SK-N-MC (cell line): ENCODE measurements at regions not wholly inside any gene's neighbourhood (a gene's known extent, or its start where the extent isn't known, plus 50 kb on each side); places are given as distances from the start of the nearest gene placed in this dataset.

Experiments
- FOXP2 ChIP-seq: optimal IDR thresholded peaks from 2 replicates; pipeline ENCODE3; 2011; ENCODE audit warnings: mild to moderate bottlenecking, moderate library complexity; ENCODE audit not compliant: insufficient read depth; ENCODE audit errors: extremely low read length, control extremely low read depth
- POLR2AphosphoS5 ChIP-seq: IDR thresholded peaks from 2 replicates; pipeline ENCODE4 v1.6.1; 2012; ENCODE audit warnings: mild to moderate bottlenecking, low read depth, low read length, borderline replicate concordance

DNA sequence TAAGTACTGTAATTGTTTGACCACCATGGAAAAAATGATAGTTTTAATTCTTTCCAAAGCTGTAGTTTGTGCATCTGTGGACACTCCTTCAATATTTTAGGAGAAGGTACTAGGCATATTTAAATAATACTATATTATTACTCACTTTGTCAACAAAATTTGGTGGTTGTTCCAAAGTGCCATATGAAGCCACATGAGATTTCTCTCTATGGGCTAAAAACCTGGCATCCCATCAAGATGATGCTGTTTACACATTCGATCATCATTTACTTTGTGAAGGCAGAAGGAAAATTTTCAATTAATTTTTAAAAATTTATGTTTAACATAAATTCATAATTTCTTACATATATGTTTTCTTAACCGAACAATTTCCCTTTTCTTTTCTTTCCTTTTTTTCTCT, 502.6 kb upstream of the JAG1 start:
- TF ChIP-seq POLR2AphosphoS5 = no peak
- TF ChIP-seq FOXP2 = no peak
